ENCODE measurements at regions not wholly inside any gene's neighbourhood (a gene's known extent, or its start where the extent isn't known, plus 50 kb on each side); places are given as distances from the start of the nearest gene placed in this dataset.
A peak's percentile ranks its signal among the peaks of the same experiment; 100 is the strongest.

DNA sequence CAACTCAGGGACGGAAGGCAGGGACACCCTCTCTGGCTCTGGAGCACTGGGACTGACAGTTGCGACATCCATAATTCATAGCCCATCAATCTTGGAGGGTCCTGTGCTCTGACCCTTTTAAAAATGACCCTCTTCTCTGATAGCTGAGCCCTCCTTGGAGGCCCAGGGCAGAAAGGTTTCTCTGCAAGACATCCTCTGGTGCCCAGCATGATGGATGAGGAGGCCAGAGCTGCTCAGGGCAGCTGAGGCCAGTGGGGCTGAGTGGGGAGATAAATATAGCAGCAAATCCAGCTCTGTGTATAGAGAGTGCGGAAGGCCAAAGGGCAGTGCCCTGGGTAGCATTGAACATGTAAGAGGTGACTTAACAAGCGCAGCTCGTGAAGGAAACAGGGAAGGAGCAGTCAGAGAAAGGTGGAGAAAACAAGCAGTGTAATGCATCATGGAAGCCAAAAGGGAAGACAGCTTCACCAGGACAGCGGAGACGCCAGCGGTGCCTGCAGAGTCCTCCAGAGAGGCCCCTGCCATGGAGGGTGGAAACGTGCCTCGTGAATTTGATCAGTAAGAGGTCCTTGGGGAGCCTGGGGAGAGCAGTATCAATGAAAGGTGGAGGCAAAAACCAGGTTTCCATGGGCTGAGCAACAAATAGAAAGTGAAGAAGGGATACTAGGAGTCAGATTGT is 50.4 kb upstream of the FMOD start:
- no peak for DNase-seq

DNA sequence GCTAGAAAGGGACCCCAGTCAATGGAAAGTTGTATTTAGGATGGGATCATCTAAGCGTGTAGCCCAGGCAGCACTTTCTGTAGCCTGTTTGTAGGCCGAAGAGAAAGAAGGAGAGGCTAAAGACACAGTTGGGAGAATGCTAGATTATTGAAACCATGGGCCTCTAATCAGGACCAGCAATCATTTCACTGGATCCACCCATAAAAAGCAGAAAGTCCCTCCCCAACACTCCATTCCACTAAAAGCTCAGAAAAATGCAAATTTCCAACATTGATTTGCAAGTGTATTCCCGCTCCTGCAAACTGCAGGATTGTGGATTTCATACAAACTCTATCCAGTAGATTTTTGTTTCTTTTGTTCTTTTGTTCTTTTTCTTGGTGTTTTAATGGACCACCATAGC is 51.2 kb upstream of the FMOD start:
- DNase-seq: no peak

DNA sequence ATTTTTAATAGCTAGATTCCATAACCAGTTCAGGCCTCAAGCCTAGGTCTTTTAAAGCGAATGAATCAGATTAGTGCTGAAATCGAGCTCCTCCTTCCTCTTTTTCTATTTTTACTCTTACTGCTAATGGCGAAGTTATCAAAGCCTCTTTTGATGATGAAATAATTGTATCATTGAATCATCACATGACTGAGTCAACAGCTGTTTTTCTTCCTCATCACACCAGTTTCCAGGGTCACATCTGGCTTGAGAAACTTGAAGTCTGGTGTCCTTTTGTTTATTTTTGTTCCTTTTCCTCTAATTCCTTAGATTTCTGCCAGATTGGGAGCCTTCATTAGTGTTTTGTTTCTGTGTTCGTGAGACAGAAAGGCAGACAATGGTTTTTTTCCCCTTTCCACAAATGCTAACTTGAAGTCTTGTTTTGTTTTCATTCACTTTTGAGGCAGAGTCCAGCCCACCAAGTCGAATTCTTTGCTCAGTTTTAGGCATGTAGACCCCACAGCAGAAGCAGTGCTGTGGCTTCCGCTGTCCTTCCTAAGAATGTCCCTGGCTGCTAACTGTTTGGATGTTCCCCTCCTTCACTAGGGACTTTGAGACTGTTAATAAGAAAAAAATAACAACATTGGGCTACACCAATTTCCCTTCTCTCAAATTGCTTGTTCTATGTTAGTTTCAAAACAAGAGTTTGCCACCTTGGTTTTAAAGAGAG is 51.9 kb upstream of the FMOD start:
- peak; percentile 94 to 97 for DNase-seq

DNA sequence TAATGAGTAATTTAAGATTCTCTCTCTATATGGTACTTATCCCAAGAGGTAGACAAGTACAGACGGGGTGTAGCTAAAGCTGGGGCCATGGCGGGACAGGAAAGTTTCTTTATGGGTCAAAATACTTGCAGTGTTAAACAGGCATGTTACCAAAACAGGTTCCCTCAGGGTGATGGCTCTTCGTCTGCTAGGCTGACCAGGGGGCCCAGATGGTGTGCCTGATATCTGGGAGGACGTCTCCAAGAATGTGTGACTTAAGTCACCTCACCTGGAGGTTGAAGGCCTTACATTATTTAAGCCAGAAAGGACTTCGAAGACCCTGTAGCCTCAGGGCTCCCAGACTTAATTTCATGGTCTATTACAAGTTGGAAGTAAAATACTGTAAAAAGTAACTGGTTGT is 52.7 kb upstream of the FMOD start:
- DNase-seq: no peak

DNA sequence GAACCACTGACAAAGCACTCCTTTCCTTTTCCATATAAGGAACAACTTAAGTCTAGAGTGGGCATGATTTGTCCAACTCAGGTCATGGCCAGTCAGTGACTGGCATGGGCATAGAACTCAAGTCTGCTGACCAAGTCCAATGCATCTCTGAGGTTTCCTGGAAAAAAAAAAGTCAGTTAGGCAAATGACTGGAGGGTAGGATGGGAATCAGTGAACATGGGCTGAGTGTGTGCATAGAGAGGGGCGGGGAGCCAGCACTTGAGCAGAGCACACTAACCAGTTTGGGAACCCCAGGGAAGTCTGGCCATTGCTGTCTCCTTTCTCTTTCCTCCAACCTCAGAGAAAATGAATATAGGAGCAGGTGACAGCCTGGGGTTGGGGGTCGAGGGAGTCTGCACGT is 53.6 kb upstream of the FMOD start:
- no peak for DNase-seq

DNA sequence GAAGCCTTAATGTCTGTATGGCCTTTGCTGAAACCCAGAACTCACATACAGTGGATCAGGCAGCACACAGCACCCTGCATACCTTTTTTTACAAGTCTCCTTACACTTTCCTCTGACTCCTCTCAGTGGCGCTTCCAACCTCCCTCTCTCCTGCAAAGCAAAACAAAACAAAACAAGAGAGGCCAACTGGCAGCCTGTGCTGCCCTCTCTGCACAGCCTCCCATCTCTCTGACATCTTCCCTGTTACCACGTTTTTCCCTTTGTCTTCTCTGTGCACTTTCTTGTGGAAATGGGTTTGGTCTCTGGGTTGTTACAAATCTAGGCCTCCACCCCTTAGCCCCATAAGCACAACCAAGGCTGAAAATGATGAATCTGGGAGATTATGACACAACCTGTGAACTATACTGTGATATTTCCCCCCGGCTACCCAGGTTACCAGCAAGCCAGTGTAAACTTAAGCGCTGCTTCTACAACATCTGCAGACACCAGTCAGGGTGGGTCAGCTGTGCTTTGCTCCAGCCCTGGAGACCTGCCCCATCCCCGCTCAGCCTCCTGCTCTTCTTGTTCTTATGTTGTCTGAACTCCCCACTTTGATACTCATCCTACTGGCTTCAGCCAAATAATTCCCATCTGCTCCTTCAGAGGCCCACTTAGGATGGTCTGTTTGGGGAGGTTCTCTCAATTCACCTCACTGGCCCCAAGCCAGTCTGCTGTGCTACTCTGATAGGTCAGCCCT is 54.9 kb upstream of the FMOD start:
- no peak for DNase-seq

DNA sequence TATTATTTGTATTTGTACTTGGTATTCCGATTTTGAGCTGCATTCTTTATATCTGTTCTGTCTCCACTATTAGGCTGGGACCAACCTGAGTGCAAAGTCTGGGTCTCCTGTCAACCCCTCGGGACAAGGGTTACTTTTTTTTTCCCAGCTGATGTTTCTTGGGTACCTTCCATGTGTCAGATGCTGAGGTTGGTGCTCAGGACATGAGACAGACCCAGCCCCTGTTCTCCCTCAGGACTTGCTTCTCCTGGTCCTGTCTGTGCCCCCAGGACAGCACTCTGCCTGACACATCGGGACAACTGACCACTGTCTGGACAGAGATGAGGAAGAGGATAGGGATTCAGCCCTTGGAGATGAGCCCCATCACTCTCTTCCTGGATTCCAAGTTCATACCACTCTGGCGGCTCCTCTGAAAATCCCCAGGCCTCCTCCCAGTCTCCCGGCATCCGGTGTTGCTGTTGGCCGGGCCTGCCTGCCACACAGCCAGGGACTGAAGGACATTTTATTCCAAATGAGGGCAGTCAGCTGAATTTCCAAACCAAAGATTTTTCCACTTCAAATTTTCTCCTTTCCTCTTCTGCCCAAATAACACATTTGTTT is 55.6 kb upstream of the FMOD start:
- DNase-seq: no peak

DNA sequence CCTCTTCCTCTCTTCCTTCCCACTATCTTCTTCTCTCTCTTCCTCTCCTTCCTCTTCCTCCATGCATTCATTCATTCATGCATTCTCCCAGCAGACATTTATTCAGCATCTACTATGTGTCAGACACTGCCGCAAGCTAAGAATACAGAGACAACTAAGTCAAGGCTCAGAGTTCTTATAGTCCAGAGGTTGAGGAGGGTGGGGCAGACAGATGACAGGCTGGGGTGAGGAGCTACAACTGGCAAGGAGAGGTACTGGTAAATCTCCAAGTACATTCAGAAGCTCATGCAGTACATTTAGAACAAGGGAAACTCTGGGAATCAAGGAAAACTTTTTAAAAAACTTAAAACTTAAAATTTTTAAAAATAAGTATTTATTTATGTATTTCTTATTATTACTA is 56.4 kb upstream of the FMOD start:
- no peak for DNase-seq

DNA sequence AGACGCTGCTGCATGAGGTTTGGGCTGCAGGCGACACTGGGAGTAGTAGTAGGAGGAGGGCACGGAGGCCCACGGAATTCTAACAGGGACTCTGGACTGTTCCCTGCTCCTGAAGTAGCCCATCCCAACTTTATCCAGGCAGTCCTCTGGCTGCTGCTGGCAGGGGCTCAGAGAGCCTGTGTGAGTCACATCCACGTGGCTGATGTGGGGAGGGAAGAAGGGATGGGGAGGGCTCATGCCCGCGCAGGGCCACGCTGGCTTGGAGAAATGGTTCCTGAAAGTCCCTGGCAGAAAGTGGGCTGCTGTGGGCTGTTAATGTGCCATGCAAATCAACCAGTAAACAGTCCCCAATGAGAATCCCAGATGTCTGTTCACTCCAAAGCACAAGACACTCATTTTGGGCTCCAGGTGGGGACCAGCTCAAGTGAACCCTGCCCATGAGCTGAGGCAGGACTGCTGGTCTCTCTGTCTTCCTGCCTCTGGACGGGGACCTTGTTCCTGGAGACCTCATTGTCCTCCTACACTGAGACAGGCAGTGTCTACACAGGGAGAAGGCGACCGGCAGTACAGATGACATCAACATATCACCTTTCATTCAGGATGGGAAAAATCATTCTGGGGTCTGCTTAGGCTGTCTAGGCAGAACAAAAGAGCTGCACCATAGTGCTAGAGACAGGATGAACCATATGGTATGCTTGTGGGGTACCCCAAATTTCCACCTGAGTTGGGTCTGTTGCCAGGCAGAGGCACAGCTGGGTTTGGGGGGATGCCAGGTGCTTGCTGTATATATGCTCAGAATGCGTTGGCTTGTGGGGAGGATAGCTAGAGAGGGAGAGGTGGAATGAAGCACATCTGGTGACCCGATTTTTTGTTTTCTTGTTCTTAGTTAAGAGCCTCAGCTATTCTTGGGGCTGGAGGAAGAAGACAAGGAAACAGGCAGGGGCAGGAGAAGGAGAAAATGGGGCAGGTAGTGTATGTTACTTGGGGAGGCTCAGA is 57.9 kb upstream of the FMOD start:
- DNase-seq: peak; percentile 77 to 83

DNA sequence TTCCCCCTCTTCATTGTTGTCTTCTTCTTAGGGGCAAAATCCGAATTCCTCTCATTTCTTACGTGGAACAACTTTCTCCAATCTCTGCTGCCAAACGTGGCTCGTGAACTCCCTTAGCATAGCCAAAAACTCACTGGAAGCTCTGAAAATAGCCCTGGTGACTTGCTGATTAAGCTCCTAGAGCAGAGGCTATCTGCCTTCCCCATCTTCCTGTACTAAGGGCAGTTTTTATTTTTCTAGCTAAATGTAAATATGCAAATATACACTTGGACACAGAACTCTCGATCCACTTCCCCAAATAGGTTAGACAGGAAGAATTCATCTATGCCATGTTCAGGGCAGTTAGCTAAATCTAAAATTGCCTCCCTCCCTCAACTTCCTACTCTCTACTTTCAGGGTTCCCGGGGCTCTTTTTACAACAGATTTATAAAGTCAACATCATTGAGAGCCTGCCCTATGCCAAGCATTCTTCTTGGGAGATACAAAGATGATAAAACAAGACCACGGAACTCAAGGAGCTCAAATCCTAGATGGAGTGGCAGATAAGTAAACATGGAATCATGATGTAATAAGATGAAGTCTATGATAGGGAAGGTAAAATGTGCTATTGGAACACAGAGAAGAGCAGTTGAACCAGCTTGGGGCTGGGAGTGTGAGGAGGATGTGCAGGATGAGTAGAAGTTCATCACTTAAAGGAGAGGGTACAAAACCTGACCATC is 59.4 kb upstream of the FMOD start:
- DNase-seq: peak; percentile 76 to 84

DNA sequence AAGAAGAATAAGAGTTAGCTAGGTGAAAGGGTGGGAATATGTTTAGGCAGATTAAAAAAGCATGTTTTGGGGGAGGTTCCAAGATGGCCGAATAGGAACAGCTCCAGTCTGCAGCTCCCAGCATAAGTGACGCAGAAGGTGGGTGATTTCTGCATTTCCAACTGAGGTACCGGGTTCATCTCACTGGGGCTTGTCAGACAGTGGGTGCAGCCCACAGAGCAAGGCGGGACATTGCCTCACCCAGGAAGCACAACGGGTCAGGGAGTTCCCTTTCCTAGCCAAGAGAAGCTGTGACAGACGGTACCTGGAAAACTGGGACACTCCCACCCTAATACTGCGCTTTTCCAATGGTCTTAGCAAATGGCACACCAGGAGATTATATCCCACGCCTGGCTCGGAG is 60.5 kb upstream of the FMOD start:
- peak; percentile 26 to 73 for DNase-seq

DNA sequence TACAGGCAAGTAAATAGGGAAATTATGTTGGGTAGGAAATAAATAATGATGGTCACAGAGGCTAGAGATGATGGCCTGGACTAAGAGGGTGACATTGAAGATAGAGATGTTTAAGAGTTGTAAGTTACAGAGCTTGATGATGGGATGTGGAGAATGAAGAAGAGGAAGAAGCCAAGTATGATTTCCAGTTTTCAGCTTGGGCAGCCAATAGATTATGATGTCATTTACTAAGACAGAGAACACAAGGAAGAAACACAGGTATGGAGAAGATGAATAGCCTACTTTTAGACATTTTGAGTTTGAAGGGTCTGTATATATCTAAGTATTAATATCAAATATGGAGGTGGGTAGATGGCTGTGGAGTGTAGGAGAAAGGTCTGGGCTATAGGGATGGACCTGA is 56.0 kb upstream of the PRELP start:
- DNase-seq: no peak

DNA sequence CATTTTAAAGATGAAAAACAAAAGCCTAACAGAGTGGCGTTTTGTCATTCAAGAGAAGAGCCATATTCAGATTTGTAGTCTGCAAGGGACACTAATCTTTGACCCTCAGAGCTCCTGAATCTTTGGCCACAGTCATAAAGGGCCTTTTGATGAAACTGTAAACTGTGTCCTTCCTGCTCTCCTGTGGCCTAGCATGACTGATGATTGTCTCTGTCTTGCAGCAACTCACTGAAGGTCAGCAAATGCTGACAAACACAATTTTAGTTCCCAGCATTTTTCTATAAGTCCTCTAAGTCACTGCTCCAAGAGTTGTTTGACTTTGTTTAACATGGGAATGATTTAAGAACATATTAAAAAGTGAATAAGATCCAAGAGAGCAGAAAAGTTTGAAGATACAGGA is 55.3 kb upstream of the PRELP start:
- DNase-seq: no peak

DNA sequence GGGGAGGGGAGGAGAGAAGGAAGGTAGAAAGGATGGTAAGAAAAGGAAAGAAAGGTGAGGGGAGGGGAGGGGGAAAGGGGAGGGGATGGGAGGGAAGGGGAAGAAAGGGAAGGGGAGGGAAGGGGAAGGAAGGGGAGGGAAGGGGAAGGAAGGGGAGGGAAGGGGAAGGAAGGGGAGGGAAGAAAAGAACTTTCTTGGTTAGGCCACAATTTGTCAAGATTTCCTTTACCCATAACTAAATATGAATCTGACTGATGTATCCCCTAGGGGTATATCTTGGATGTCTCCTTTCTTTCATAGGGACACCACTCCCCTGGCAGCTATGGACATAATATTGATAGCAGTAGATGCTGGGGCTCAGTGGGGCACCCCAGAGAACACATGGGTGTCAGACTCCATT is 54.4 kb upstream of the PRELP start:
- DNase-seq: no peak

DNA sequence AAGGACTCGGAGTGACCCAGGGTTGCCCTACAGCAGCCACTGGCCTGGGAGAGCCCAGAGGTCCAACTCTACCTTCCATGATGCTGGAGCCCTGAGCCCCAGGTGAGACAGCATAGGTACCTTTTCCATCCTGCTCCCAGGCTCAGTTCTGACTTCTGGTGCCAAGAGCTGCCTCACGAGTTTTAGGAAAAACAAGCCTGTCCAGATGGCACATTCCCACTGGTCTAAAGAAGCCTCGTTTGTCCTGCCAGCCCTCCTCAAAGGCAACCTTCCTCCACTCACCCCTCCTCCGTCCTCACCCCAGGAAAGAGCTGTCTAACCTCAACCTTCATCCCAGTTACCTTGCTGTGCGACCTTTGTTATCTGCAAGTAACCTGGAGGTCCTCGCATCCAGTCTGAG is 53.5 kb upstream of the PRELP start:
- no peak for DNase-seq

DNA sequence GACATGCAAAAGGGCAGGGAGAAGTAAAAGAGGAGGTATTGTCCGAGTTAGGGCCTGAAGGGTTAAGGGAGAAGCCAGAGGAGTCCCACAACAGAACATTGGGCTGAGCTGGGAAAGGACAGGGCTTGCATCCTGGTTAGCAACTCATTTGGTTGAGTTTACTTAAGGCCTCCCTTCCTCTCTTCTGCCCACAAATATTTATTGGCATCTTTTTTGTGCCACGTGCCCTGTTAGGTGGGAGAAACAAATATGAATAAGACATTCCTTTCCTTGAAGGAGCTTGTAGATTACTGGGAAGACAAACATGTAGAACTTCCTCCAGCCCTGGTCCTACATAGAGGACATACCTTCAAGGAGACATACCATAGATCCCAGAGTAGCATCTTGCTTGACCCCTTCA is 53.0 kb upstream of the PRELP start:
- DNase-seq: no peak

DNA sequence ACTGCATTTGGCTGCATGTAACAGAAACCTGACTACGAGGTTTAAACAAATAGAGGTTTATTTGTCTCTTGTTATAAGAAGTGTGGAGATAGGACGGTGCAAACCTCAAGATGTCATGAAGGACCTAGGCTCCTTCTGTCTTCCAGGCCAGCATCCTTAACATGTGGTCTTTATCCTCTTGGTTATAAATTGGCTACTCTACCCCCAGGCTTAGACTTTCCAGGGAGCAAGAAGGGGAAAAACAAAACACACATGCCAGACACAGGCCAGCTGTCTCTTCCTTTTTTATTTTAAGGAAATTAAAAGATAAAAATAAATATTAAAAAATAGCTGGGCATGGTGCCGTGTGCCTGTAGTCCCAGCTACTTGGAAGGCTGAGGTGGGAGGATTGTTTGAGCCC is 51.3 kb upstream of the PRELP start:
- no peak for DNase-seq

DNA sequence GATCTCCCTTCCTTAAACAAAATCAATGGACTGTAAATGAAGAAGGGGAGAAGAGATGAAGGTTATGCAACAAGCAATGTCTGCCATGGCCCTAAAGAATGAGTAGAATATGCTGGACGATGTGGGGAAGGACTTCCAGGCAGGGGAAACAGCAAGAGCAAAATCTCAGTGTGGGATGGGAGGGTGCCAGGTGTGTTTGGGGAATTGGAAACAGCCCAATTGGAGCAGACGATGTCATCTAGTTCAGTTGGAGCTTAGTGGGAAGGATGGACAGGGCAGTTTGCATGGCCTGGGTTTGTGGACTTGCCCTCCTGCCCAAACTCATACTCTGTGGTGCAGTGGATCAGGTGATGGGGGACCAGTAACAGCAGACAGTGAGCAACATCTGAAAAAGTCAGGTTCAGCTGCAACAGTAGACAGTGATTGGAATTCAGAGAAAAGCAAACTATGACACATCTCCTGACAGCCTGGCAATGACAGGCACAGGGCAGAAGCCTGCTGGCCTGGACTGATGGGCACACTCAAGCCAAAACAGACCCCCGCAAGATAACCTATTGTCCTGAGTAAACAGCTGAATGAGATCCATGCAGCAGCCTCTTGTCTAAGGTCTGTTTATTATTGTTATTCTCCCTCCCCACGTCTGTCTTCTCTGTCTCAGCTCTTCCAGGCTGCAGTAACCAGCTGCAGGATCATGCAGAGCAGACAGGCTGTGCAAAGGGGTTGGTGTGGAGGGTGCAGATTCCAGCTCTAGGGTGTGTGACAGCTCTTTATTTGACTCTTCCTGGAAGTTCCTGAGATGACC is 50.5 kb upstream of the PRELP start:
- DNase-seq: no peak

DNA sequence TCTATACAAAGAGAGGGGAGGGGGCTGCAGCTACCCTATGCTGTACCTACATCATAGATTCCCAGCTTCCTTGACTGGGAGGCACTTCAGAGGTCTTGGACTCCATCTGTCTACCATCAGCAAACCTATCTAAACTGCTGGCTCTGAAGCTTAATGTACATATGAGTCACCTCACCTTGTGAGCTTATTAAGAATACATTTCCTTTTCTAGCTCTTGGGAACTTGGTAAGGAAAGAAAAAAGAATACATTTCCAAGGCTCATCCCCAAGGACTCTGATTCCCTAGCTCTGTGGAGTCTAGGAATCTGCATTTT is 50.0 kb upstream of the PRELP start:
- DNase-seq: no peak

All from inflammatory macrophage treated with lipopolysaccharide for 1 hour (primary cell).